HK-2 (cell line): ENCODE measurements at regions not wholly inside any gene's neighbourhood (a gene's known extent, or its start where the extent isn't known, plus 50 kb on each side); places are given as distances from the start of the nearest gene placed in this dataset.
"Not testable (repeated sequence)": the region's sequence is repeated elsewhere in the genome, so short reads cannot be mapped to it uniquely, and the experiment has no call there.

Experiments
- DNase-seq: peaks from one replicate; pipeline ENCODE4 v3.0.0-alpha.2; 2018; ENCODE audit not compliant: unreplicated experiment

GRCh38 chr18:1665079-1665478 is 760.4 kb downstream of the ADCYAP1 start:
- no peak for DNase-seq

GRCh38 chr18:1668279-1668678 is 763.6 kb downstream of the ADCYAP1 start:
- no peak for DNase-seq

DNA sequence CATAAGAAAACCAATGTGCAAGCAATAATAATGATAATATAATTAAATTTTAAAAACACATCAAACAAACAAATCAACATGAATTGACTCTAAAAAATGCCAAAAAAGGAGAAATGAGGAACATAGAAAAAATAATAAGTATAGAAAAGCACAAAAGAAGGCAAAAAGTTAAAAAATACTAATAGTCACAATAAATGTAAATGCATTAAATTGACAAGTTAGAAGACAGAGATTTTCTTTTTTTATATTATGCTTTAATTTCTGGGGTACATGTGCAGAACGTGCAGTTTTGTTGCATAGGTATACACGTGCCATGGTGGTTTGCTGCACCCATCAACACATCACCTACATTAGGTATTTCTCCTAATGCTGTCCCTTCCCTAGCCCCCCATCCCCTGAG is 767.0 kb downstream of the ADCYAP1 start:
- not testable (repeated sequence) for DNase-seq

GRCh38 chr18:1676387-1676786 is 771.7 kb downstream of the ADCYAP1 start:
- DNase-seq: no peak

DNA sequence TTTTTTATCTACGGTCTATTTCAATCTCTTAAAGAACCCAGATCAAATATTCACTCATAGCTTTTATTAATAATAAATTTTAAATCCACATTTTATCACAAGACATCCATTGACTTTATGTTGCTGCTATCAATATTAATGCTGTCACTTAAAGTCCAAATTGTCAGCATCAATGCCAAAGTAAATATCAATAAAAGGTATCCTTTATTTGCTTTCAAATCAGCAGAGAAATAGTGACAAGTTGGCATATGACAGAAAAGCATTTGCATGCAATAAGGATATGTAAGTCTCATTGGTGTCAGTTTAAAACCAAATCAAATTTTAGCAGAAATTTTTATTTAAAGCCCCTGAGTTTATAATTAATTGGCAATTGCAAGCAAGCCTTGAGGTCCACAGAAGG is 775.4 kb downstream of the ADCYAP1 start:
- DNase-seq: no peak

DNA sequence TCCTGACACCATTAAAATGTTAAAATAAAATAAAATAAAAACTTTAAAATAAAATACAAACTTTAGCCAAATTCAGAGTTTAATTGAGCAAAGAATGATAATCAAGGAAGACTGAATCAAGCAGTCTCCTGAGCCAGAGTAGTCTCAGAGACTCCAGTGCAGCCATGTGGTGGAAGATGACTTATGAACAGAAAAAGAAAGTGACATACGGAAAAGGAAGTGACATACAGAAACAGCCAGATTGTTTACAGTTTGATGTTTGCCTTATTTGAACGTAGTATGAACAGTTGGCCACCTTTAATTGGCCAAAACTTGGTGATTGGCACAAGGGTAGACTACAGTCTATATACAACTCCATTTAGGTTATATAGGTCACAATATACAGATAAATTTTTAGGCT is 787.2 kb downstream of the ADCYAP1 start:
- DNase-seq: no peak

DNA sequence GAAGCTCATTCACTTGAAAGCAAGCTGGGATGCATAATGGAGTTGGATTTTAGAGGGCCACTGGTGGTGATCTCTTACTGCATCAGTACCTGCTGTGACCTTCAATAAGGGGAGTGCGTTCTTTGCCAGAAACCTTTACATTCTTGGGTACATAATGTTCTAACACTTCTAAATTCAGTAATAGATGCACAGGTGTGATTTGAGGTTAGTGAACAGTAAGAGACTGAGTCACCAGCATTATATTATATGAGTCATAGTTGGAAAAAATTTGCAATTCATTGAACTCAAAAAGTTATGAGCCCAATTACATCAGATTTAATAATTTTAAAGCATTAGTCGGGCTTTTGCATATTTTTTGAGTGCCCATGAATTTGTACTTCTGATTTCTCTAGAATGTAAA is 803.3 kb downstream of the ADCYAP1 start:
- DNase-seq: no peak

DNA sequence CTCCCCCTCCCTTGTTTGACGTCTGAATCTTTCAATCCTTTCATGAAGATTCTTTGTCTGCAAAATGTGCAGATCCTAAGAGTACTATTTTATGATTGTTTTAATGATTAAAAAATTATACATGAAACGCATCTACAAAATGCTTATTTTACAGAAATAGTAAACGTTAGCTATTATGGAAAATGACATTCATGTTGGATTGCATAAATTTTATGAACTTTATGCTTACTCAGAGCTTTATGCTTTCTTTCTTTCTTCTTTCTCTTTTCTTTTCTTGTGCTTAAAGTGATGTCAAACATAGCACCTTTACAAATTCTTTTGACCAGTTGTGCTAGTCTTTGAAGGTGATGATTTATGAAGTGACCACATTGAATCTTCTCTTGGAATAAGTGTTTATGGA is 805.4 kb downstream of the ADCYAP1 start:
- DNase-seq: no peak

- DNase-seq: no peak
Measured at GRCh38 chr18:1732143-1732542, 827.5 kb downstream of the ADCYAP1 start.

DNA sequence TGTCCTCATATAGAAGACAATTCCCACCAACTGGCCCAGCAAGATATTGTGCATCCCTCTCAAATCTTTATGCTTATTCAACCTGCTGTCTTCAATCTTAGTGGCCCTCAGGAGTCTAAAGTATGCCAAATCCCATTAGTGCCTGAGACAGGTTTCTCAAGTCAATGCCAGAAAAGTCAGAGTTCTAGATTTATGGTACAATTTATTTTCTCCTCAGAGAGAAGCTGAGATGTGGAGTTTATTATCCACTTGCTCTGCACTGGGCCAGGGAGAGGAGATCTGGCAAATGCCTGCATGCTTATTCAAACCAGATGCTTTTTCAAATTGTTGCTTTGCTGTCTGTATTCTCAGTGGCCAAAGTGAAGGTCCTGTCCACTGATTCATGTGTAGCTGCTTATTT is 825.2 kb downstream of the METTL4 start:
- DNase-seq: no peak

GRCh38 chr18:1751249-1751648 is 820.1 kb downstream of the METTL4 start:
- DNase-seq: no peak

DNA sequence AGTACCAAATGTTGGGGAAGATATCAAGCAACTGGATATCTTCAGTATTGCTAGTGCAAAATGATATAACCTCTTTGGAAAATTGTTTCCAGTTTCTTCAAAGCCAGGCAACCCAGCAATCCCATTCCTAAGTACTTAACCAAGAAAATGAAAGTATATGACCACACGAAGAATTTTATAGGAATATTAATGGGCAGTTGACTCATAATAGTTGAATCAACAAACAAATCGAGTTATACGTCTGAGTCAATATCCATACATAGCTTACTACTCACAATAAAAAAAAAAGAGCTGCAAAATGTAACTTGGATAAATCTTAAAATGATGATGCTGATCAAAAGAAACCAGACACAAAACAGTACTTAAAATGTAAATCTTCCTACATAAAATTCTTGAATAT is 810.4 kb downstream of the METTL4 start:
- DNase-seq: no peak

- DNase-seq: no peak
Measured at GRCh38 chr18:1774261-1774660, 797.0 kb downstream of the METTL4 start.

GRCh38 chr18:1777843-1778242 is 793.5 kb downstream of the METTL4 start:
- no peak for DNase-seq

DNA sequence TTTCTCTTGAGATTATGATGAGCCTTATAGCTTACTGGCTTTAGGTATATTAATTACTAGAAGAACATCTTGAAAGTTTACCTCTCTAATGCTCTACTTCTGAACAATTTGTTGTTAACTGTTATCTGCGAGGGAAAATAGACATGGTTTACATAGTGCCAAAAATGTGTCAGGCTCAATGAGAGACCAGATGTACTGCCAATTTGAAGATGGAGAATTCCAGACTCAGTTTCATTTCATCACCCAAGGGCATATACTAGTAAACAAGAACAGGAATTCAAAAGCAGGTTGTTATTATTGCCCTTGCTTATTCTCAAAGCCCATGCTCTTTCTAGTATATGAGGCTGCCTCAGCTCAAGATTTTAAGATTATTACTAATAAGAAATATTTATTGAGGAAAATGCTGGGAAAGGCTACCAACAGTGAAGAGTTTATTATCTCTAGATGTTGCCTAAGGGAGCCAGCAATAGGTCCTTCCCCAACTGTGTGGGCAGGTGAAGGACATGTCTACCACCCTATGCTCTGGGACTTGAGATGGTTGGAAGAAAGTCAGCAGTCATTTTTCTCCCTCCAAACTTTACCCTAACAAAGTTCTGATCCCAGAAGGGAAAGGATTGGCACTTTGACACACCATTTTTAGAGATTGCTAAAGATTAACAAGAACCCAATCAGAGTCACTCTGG is 792.7 kb downstream of the METTL4 start:
- DNase-seq: no peak

- DNase-seq: no peak
Measured at GRCh38 chr18:1779587-1779986, 791.7 kb downstream of the METTL4 start.

- DNase-seq: no peak
Measured at GRCh38 chr18:1784113-1784512, 787.2 kb downstream of the METTL4 start.

DNA sequence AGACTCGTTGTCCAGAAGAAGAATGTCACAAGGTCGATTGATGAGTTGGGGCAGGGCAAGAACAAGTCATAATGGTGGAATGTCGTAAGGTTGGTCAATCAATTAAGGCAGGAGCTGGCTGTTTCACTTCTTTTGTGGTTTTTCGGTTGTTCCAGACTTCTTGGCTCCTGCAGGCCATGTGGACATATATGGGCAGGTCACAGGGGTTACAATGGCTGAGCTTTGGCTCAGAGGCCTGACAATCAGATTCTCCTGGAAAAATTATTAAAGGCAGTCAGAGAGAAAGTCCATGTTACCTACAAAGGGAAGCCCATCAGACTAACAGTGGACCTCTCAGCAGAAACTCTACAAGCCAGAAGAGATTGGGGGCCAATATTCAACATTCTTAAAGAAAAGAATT is 785.3 kb downstream of the METTL4 start:
- not testable (repeated sequence) for DNase-seq

GRCh38 chr18:1796636-1797035 is 774.7 kb downstream of the METTL4 start:
- no peak for DNase-seq

DNA sequence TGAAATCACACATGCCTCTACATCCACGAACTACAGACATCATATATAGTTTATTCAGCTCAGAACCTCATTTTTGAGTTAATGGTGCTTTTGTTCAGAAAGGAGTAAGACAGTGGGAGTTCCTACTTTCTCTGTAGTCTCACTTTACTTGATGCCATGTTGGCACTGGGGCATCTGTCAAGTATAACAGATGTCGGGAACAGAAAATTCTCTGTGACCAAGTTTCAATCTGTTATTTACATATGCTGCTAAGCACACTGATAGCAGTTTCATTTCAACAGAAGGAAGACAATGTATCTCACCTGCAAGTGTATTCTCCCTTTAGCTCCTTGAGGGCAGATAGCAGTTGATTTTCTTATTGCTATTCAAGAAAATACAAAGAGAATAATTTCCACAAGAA is 774.1 kb downstream of the METTL4 start:
- no peak for DNase-seq

GRCh38 chr18:1805521-1805920 is 765.8 kb downstream of the METTL4 start:
- DNase-seq: no peak

DNA sequence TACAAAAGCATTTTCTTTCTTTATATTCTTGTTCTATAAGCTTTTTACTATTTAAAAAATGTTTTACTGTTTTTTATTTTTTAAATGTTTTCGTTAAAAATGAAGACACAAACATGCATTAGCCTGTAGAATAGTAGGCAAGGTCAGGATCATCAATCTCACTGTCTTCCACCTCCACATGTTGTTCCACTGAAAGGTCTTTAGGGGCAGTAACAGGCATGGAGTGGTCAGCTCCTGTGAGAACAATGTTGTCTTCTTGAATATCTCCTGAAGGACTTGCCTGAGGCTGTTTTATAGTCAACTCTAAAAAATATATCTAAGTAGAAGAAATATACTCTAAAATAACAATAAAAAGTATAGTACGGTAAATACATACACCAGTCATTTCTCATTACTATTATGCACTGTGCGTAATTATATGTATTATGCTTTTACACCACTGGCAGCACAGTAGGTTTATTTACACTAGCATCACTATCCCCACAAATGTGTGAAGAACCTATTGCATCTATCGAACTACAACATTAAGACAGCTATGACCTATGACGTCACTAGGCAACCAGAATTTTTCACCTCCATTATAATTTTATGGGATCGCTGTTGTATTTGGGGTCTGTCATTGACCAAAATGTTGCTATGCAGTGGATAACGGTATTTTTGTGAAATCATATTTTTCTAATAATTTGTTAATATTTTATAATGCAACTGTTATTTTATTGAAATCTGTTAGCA is 764.3 kb downstream of the METTL4 start:
- DNase-seq: no peak

DNA sequence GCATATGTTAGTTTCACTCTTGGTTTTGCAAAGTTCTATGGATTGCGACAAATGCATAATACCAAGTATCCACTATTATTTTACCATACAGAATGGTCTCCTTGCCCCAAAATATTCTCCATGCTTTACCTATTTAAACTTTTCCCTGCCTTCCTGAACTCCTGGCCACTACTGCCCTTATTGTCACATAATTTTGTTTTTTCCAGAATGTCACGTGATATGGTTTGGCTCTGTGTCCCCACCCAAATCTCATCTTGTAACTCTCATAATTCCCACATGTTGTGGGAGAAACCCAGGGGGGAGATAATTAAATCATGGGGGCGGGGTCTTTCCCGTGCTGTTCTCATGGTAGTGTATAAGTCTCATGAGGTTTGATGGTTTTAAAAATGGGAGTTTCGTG is 760.0 kb downstream of the METTL4 start:
- no peak for DNase-seq

DNA sequence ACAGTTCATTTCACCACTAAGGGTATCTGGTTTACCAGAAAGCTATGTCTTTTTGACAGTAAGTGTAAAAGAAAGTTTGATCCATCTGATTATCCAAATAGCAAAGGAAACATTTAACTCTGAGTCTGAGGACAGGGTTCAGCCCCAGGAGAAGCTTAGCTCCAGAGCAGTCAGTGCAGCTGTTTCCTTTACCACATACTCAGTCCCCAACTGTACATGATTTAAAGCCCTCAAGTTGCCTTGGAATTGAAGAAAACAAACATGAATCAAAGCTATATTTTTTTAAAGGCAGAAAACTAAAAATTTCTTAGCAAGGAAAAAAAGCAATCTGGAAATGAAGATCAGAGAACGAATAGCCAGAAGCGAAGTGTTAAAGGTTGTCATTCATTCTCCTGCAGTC is 746.0 kb downstream of the METTL4 start:
- no peak for DNase-seq
